Endodermal cell (in vitro differentiated cells): ENCODE measurements at regions not wholly inside any gene's neighbourhood (a gene's known extent, or its start where the extent isn't known, plus 50 kb on each side); places are given as distances from the start of the nearest gene placed in this dataset.

Source experiments
- DNase-seq: peaks from one replicate; pipeline ENCODE4 v3.0.0-alpha.2; 2017
- H3K27ac ChIP-seq: 2 replicates; pipeline ENCODE4 v1.5.1; 2013; ENCODE audit warnings: mild to moderate bottlenecking, low read depth, low read length, moderate library complexity
- H3K27me3 ChIP-seq: 2 replicates; pipeline ENCODE4 v1.6.1; 2013; ENCODE audit warnings: mild to moderate bottlenecking, low read length, moderate library complexity; ENCODE audit not compliant: insufficient read depth, control insufficient read depth, poor library complexity, severe bottlenecking
- H3K36me3 ChIP-seq: 2 replicates; pipeline ENCODE4 v1.7.0; 2013; ENCODE audit warnings: mild to moderate bottlenecking, low read length, moderate library complexity; ENCODE audit not compliant: control insufficient read depth, insufficient read depth
- H3K4me1 ChIP-seq: one replicate; pipeline ENCODE4 v1.7.0; 2013; ENCODE audit warnings: low read length; ENCODE audit not compliant: control insufficient read depth, insufficient read depth
- H3K4me3 ChIP-seq: 2 replicates; pipeline ENCODE4 v1.5.1; 2013; ENCODE audit warnings: mild to moderate bottlenecking, low read length, moderate library complexity
- H3K9ac ChIP-seq: 2 replicates; pipeline ENCODE4 v1.6.1; 2013; ENCODE audit warnings: mild to moderate bottlenecking, low read length, moderate library complexity; ENCODE audit not compliant: poor library complexity, severe bottlenecking; ENCODE audit errors: extremely low read depth
- H3K9me3 ChIP-seq: 2 replicates; pipeline ENCODE4 v1.6.1; 2013; ENCODE audit warnings: mild to moderate bottlenecking, low read length, moderate library complexity; ENCODE audit not compliant: control insufficient read depth
- H3K27ac Mint-ChIP-seq: 2 replicates; pipeline ENCODE4 v1.8.0; 2020; ENCODE audit warnings: mixed read lengths
- H3K27me3 Mint-ChIP-seq: 2 replicates; pipeline ENCODE4 v1.8.0; 2021; ENCODE audit warnings: mild to moderate bottlenecking, mixed read lengths; ENCODE audit not compliant: insufficient read depth
- H3K36me3 Mint-ChIP-seq: 2 replicates; pipeline ENCODE4 v1.8.0; 2020; ENCODE audit warnings: low read depth, mixed read lengths
- H3K4me1 Mint-ChIP-seq: 2 replicates; pipeline ENCODE4 v1.8.0; 2020; ENCODE audit warnings: mixed read lengths
- H3K4me3 Mint-ChIP-seq: 2 replicates; pipeline ENCODE4 v1.8.0; 2020; ENCODE audit warnings: mild to moderate bottlenecking, moderate library complexity, mixed read lengths
- H3K9me3 Mint-ChIP-seq: 2 replicates; pipeline ENCODE4 v1.8.0; 2020; ENCODE audit warnings: mild to moderate bottlenecking, mixed read lengths
- WGBS, 2 experiments: methylation state at CpG; one replicate each; pipeline versions ENCODE4 v1.1.5 to v1.1.7; 2013; ENCODE audit warnings: missing lambda C conversion rate in 2 of 2, mixed read lengths in 1 of 2; ENCODE audit not compliant: insufficient coverage in 1 of 2, insufficient read length in 1 of 2; 5-methylcytosine and 5-hydroxymethylcytosine counted together
- TF ChIP-seq, protein P1 (sequence below): fragments of 200-600 bp; sonication (generic); conservative IDR thresholded peaks from 2 replicates; pipeline ENCODE4 v1.5.0; 2021; ENCODE audit warnings: antibody characterized with exemption, mild to moderate bottlenecking

DNA sequence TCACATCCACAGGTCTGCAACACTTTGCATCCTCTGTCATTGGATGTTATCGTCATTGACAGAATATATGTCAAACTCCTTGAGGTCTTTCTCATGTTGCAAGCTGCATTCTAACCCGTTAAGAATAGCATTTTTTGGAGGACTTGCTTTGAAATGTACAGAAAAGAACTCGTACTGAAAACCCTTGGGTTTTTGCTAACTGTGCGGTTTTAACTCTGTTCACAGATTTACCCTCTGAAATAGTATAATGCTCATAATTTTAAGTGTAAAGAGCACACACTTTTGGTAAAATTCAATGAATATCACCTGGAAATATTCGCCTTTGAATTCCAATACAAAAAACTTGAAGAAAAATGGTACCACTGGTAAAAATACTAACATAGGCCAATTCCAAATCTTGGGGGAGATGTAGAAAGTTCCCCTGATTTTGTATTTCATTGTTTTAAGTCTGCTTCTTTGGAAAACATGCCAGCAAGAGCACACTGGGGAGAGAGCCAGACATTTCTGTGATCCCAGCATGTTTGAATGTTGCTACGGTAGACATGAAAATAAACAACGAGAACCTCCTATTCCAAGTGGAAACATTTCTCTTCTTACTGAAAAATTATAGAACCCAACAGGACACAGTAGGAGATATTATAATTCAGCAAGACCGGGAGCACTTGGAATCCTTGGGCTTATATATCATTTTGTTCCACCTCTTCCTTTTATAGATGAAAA is 446.0 kb downstream of the AEBP2 start:
- Mint-ChIP-seq H3K4me3 (no peak overlapping the region), H3K9me3 (peaks cover 5% of the 10 kb centered on the region), H3K4me1 (peaks cover 6% of the 10 kb centered on the region), H3K27me3 (no peaks in the 10 kb centered on the region), H3K36me3 (no peaks in the 10 kb centered on the region), H3K27ac (no peak overlapping the region)
- no peak for DNase-seq
- Histone ChIP-seq H3K36me3 (no peaks in the 10 kb centered on the region), H3K9me3 (no peaks in the 10 kb centered on the region), H3K27ac (no peak overlapping the region), H3K4me1 (no peaks in the 10 kb centered on the region), H3K4me3 (no peak overlapping the region), H3K9ac (no peak overlapping the region), H3K27me3 (no peaks in the 10 kb centered on the region)
- TF ChIP-seq, protein P1, sequence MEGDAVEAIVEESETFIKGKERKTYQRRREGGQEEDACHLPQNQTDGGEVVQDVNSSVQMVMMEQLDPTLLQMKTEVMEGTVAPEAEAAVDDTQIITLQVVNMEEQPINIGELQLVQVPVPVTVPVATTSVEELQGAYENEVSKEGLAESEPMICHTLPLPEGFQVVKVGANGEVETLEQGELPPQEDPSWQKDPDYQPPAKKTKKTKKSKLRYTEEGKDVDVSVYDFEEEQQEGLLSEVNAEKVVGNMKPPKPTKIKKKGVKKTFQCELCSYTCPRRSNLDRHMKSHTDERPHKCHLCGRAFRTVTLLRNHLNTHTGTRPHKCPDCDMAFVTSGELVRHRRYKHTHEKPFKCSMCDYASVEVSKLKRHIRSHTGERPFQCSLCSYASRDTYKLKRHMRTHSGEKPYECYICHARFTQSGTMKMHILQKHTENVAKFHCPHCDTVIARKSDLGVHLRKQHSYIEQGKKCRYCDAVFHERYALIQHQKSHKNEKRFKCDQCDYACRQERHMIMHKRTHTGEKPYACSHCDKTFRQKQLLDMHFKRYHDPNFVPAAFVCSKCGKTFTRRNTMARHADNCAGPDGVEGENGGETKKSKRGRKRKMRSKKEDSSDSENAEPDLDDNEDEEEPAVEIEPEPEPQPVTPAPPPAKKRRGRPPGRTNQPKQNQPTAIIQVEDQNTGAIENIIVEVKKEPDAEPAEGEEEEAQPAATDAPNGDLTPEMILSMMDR = no peak
- 90 to 96% methylated on average over 4 to 8 of the region's 8 CpGs for WGBS, 2 experiments

- WGBS, 2 experiments = 93 to 96% methylated on average over 4 of the region's 4 CpGs
- Histone ChIP-seq H3K36me3 (no peaks in the 10 kb centered on the region), H3K9ac (no peak overlapping the region), H3K9me3 (no peaks in the 10 kb centered on the region), H3K27me3 (no peaks in the 10 kb centered on the region), H3K4me1 (no peaks in the 10 kb centered on the region), H3K4me3 (no peak overlapping the region), H3K27ac (no peak overlapping the region)
- Mint-ChIP-seq H3K9me3 (peaks cover 5% of the 10 kb centered on the region), H3K36me3 (no peaks in the 10 kb centered on the region), H3K27me3 (no peaks in the 10 kb centered on the region), H3K27ac (no peak overlapping the region), H3K4me1 (peaks cover 6% of the 10 kb centered on the region), H3K4me3 (no peak overlapping the region)
- TF ChIP-seq, protein P1 = no peak
- DNase-seq = no peak
Measured at GRCh38 chr12:19886065-19886464, 446.8 kb downstream of the AEBP2 start.

DNA sequence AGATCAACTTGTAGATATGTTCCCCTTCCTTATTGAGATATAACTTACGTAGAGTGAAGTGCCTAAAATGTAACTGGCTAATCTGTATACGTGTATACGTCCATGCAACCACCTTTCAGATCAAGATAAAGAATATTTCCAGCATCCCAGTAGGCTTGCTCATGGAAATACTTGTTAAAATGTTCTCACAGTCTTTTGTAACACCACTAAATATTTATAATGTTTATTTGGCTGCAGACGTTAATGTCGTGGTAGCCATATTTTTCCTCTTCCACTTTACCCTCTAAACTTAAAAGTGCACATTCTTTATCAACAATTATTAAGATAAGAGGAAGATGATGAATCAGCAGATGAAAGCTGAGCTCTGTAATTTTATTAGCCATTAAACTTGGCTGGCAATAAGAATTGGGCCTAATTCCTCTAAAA is 447.4 kb downstream of the AEBP2 start:
- 86% methylated on average over 3 of the region's 5 CpGs; no CpG with 5 or more reads in 1 of the 2 experiments for WGBS, 2 experiments
- Histone ChIP-seq H3K9ac (no peak overlapping the region), H3K4me3 (no peak overlapping the region), H3K9me3 (no peaks in the 10 kb centered on the region), H3K27me3 (no peaks in the 10 kb centered on the region), H3K4me1 (no peaks in the 10 kb centered on the region), H3K36me3 (no peaks in the 10 kb centered on the region), H3K27ac (no peak overlapping the region)
- peaks cover 5% of the 10 kb centered on the region for H3K9me3 Mint-ChIP-seq
- TF ChIP-seq, protein P1 = no peak
- H3K27ac Mint-ChIP-seq = no peak overlapping the region
- H3K36me3 Mint-ChIP-seq = no peaks in the 10 kb centered on the region
- H3K4me1 Mint-ChIP-seq = peaks cover 6% of the 10 kb centered on the region
- no peaks in the 10 kb centered on the region for H3K27me3 Mint-ChIP-seq
- H3K4me3 Mint-ChIP-seq = no peak overlapping the region
- no peak for DNase-seq
